Calu3 (cell line): ENCODE measurements at regions not wholly inside any gene's neighbourhood (a gene's known extent, or its start where the extent isn't known, plus 50 kb on each side); places are given as distances from the start of the nearest gene placed in this dataset.

Experiments used
- BruUV-seq: library from RNA; stranded (reverse); fragments of 400-500 nt; replicated peaks from 2 replicates; lab custom pipeline; 2021; lab: Mats Ljungman, UMichigan
- CTCF ChIA-PET: fragments of 300-600 bp; sonication (Branson Sonifier 250); formaldehyde crosslinking; loops from one replicate; lab custom pipeline; 2022; ENCODE audit warnings: antibody characterized with exemption; lab: Charles Lee
- DNase-seq: peaks from one replicate; pipeline ENCODE4 v3.0.0; 2022
- H3K27ac Mint-ChIP-seq: one replicate; pipeline ENCODE4 v1.8.0; 2022; ENCODE audit warnings: mixed read lengths; ENCODE audit not compliant: unreplicated experiment
- H3K27me3 Mint-ChIP-seq: one replicate; pipeline ENCODE4 v1.8.0; 2022; ENCODE audit warnings: mixed read lengths; ENCODE audit not compliant: unreplicated experiment
- H3K36me3 Mint-ChIP-seq: one replicate; pipeline ENCODE4 v1.8.0; 2022; ENCODE audit warnings: mild to moderate bottlenecking, moderate library complexity, mixed read lengths; ENCODE audit not compliant: insufficient read depth, unreplicated experiment
- H3K4me1 Mint-ChIP-seq: one replicate; pipeline ENCODE4 v1.8.0; 2022; ENCODE audit warnings: mild to moderate bottlenecking, low read depth, mixed read lengths; ENCODE audit not compliant: unreplicated experiment
- H3K4me3 Mint-ChIP-seq: one replicate; pipeline ENCODE4 v1.8.0; 2022; ENCODE audit warnings: mild to moderate bottlenecking, low read depth, moderate library complexity, mixed read lengths; ENCODE audit not compliant: unreplicated experiment
- H3K9me3 Mint-ChIP-seq: one replicate; pipeline ENCODE4 v1.8.0; 2022; ENCODE audit warnings: low read depth, mixed read lengths; ENCODE audit not compliant: unreplicated experiment
- CTCF ChIP-seq: fragments of 200-600 bp; IDR thresholded peaks from one replicate; pipeline ENCODE4 v1.8.0; 2022; ENCODE audit warnings: antibody characterized with exemption; ENCODE audit not compliant: unreplicated experiment
- intact Hi-C: fragments of 100-400 bp; cut with micrococcal nuclease; formaldehyde crosslinking; loops from one replicate; pipeline ENCODE4 v1.10.0; 2022; ENCODE audit not compliant: unreplicated experiment

DNA sequence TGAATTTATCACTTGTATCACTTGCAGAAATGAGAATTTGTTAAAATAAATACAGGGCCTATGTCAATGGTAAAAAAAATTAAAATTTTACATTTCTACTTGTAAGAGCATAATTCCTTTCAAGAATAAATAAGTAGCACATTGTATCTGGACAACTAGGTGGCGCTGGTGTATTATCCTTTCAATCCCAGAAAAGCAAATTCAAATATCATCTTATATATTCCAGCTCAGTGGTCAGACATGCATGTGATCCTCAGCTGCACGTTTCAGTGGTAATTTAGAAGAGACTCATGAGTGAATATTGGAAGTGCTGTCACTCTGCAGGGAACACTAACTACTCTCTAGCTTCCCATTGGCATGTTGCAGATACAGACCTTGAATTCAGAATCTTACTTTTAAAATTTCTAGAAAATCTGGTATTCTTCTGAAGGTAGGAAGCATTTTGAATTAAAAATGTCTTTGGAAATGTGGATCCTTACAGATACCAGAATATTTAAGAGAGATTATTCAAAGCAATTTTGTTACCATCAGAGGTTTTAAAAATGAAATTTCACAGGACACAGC, 1414.7 kb upstream of the TENM3 start:
- intact Hi-C loops = loop anchor here (2.0 to 5.0 kb wide), 3 partner anchors 118 to 700 kb away; no protein-coding TSS in a partner anchor
- Mint-ChIP-seq H3K36me3 (no peaks in the 10 kb centered on the region), H3K9me3 (peaks cover 5% of the 10 kb centered on the region), H3K4me3 (no peak overlapping the region), H3K4me1 (no peaks in the 10 kb centered on the region), H3K27me3 (no peaks in the 10 kb centered on the region), H3K27ac (no peak overlapping the region)
- TF ChIP-seq CTCF = peak; percentile 41
- CTCF ChIA-PET = interaction anchor here (0.5 kb wide), 1 partner anchor 1629 kb away, joined by 4 read pairs; no protein-coding TSS in a partner anchor
- BruUV-seq = no TSS peak
- DNase-seq = peak; percentile 21

DNA sequence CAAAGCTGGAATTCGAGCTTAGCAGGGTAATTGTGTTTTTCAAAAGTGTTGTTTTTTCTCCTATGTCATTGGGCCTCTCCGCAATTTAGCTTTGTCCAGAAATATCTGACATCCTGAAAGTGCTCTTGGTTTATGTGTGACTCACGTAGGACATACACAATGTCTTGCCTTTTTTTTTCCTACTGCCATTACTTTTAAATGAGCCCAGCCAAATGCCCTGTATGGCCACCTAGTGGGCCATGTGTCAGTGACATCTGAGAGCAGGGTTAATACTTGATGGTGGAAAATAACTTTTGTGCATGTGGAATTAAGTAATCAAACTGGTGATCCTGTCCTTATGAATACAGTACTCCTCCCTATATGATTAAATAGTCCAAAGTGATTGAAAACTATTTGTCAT, 1411.1 kb upstream of the TENM3 start:
- Mint-ChIP-seq H3K36me3 (no peaks in the 10 kb centered on the region), H3K4me1 (peaks cover 12% of the 10 kb centered on the region)

GRCh38 chr4:180840142-180840541, 1403.1 kb upstream of the TENM3 start:
- Mint-ChIP-seq H3K27me3 (no peaks in the 10 kb centered on the region), H3K4me1 (peaks cover 7% of the 10 kb centered on the region), H3K27ac (no peak overlapping the region), H3K4me3 (no peak overlapping the region), H3K9me3 (no peaks in the 10 kb centered on the region), H3K36me3 (no peaks in the 10 kb centered on the region)
- BruUV-seq = no TSS peak
- DNase-seq = no peak
- CTCF ChIA-PET = no interaction called here
- intact Hi-C loops = no loop called here
- no peak for TF ChIP-seq CTCF

More for the DNA sequence above, 1411.1 kb upstream of the TENM3 start:
- intact Hi-C loops = loop anchor here (5.0 kb wide), 1 partner anchor 165 kb away; no protein-coding TSS in a partner anchor
- Mint-ChIP-seq H3K27me3 (no peaks in the 10 kb centered on the region), H3K9me3 (no peaks in the 10 kb centered on the region), H3K27ac (no peak overlapping the region), H3K4me3 (no peak overlapping the region)
- TF ChIP-seq CTCF = no peak
- CTCF ChIA-PET = no interaction called here
- BruUV-seq = no TSS peak
- no peak for DNase-seq

GRCh38 chr4:180850318-180850940, 1392.8 kb upstream of the TENM3 start:
- intact Hi-C loops = no loop called here
- no peak for TF ChIP-seq CTCF
- CTCF ChIA-PET = no interaction called here
- no peaks in the 10 kb centered on the region for H3K9me3 Mint-ChIP-seq
- H3K27ac Mint-ChIP-seq = no peak overlapping the region
- H3K4me1 Mint-ChIP-seq = no peaks in the 10 kb centered on the region
- H3K4me3 Mint-ChIP-seq = no peak overlapping the region
- no peaks in the 10 kb centered on the region for H3K36me3 Mint-ChIP-seq
- BruUV-seq = no TSS peak
- DNase-seq = no peak
- H3K27me3 Mint-ChIP-seq = no peaks in the 10 kb centered on the region
